ENCODE measurements at regions not wholly inside any gene's neighbourhood (a gene's known extent, or its start where the extent isn't known, plus 50 kb on each side); places are given as distances from the start of the nearest gene placed in this dataset.
"Not testable (repeated sequence)": the region's sequence is repeated elsewhere in the genome, so short reads cannot be mapped to it uniquely, and the experiment has no call there.

- no peak for DNase-seq
These were observed 286.7 kb upstream of the CYRIA start for GRCh38 chr2:16952368-16952767.

- DNase-seq, result no peak
These were observed 284.8 kb upstream of the CYRIA start for GRCh38 chr2:16950436-16950835.

- no peak for DNase-seq
These were observed 283.1 kb upstream of the CYRIA start for GRCh38 chr2:16948710-16949109.

GRCh38 chr2:16948053-16948452, 282.4 kb upstream of the CYRIA start:
- DNase-seq, result no peak

- DNase-seq, result no peak
These were observed 277.8 kb upstream of the CYRIA start for GRCh38 chr2:16943279-16943958.

- DNase-seq, result no peak
These were observed 274.6 kb upstream of the CYRIA start for GRCh38 chr2:16940214-16940613.

- no peak for DNase-seq
These were observed 274.1 kb upstream of the CYRIA start for GRCh38 chr2:16939771-16940170.

- DNase-seq, result no peak
These were observed 267.7 kb upstream of the CYRIA start for GRCh38 chr2:16933355-16933754.

GRCh38 chr2:16932826-16933225, 267.2 kb upstream of the CYRIA start:
- DNase-seq, result no peak

GRCh38 chr2:16931441-16931840, 265.8 kb upstream of the CYRIA start:
- no peak for DNase-seq

- DNase-seq, result no peak
These were observed 261.8 kb upstream of the CYRIA start for GRCh38 chr2:16927398-16927797.

- DNase-seq, result no peak
These were observed 259.5 kb upstream of the CYRIA start for GRCh38 chr2:16925145-16925544.

- not testable (repeated sequence) for DNase-seq
These were observed 249.7 kb upstream of the CYRIA start for GRCh38 chr2:16915341-16915755.

- DNase-seq, result no peak
These were observed 246.1 kb upstream of the CYRIA start for GRCh38 chr2:16911746-16912145.

- no peak for DNase-seq
These were observed 243.0 kb upstream of the CYRIA start for GRCh38 chr2:16908656-16909055.

- no peak for DNase-seq
These were observed 242.1 kb upstream of the CYRIA start for GRCh38 chr2:16907645-16908282.

GRCh38 chr2:16905325-16905724, 239.7 kb upstream of the CYRIA start:
- not testable (repeated sequence) for DNase-seq

- no peak for DNase-seq
These were observed 234.9 kb upstream of the CYRIA start for GRCh38 chr2:16900405-16901025.

GRCh38 chr2:16899958-16900357, 234.3 kb upstream of the CYRIA start:
- no peak for DNase-seq

GRCh38 chr2:16890081-16890480, 224.4 kb upstream of the CYRIA start:
- DNase-seq, result no peak

- no peak for DNase-seq
These were observed 219.4 kb upstream of the CYRIA start for GRCh38 chr2:16885027-16885426.

- no peak for DNase-seq
These were observed 217.1 kb upstream of the CYRIA start for GRCh38 chr2:16882706-16883105.

- no peak for DNase-seq
These were observed 215.5 kb upstream of the CYRIA start for GRCh38 chr2:16881122-16881521.

- DNase-seq, result no peak
These were observed 205.8 kb upstream of the CYRIA start for GRCh38 chr2:16871411-16871810.
